PC-3 (cell line): ENCODE measurements at regions not wholly inside any gene's neighbourhood (a gene's known extent, or its start where the extent isn't known, plus 50 kb on each side); places are given as distances from the start of the nearest gene placed in this dataset.

Experiments used
- ATAC-seq: fragments of 200-7000 bp; cut with Tn5 transposase; 2 replicates; pipeline ENCODE4 v1.9.1; 2020; ENCODE audit warnings: mild to moderate bottlenecking, moderate library complexity
- BruUV-seq: library from RNA; stranded (reverse); fragments of 400-500 nt; replicated peaks from 2 replicates; lab custom pipeline; 2021; lab: Mats Ljungman, UMichigan
- CTCF ChIA-PET: fragments of 300-600 bp; sonication (Branson Sonifier 250); formaldehyde crosslinking; loops from one replicate; lab custom pipeline; 2022; ENCODE audit warnings: antibody characterized with exemption; lab: Charles Lee
- POLR2A ChIA-PET: fragments of 300-600 bp; sonication (Branson Sonifier 250); formaldehyde crosslinking; loops from one replicate; lab custom pipeline; 2022; ENCODE audit warnings: antibody characterized with exemption; ENCODE audit not compliant: unreplicated experiment; lab: Charles Lee
- DNase-seq: peaks from one replicate; pipeline ENCODE4 v3.0.0-alpha.2; 2015
- H2AFZ ChIP-seq: fragments of 300-600 bp; sonication (generic); 2 replicates; pipeline ENCODE4 v1.6.0; 2016; ENCODE audit warnings: antibody characterized with exemption, low read length
- H3F3A ChIP-seq: fragments of 300-600 bp; sonication (generic); one replicate; pipeline ENCODE4 v1.6.0; 2017; ENCODE audit warnings: antibody characterized with exemption, low read length, control low read depth, mild to moderate bottlenecking; ENCODE audit not compliant: unreplicated experiment
- H3K27ac ChIP-seq: fragments of 300-600 bp; sonication (generic); 2 replicates; pipeline ENCODE4 v1.5.1; 2016; ENCODE audit warnings: mild to moderate bottlenecking, low read length
- H3K27me3 ChIP-seq: fragments of 300-600 bp; sonication (generic); 2 replicates; pipeline ENCODE4 v1.6.1; 2016; ENCODE audit warnings: low read length, mixed read lengths
- H3K36me3 ChIP-seq: fragments of 300-600 bp; sonication (generic); 2 replicates; pipeline ENCODE4 v1.6.1; 2016; ENCODE audit warnings: low read depth, mixed run types, low read length, mixed read lengths
- H3K4me1 ChIP-seq: fragments of 300-600 bp; sonication (generic); 2 replicates; pipeline ENCODE4 v1.5.1; 2016; ENCODE audit warnings: low read length; ENCODE audit not compliant: insufficient read depth
- H3K4me2 ChIP-seq: fragments of 300-600 bp; sonication (generic); 2 replicates; pipeline ENCODE4 v1.6.0; 2016; ENCODE audit warnings: low read length
- H3K4me3 ChIP-seq: fragments of 300-600 bp; sonication (generic); 2 replicates; pipeline ENCODE4 v1.5.1; 2016; ENCODE audit warnings: mild to moderate bottlenecking, low read length, mixed read lengths
- H3K79me2 ChIP-seq: fragments of 300-600 bp; sonication (generic); 2 replicates; pipeline ENCODE4 v1.6.1; 2017; ENCODE audit warnings: low read length, mixed read lengths
- H3K9ac ChIP-seq: fragments of 300-600 bp; sonication (generic); 2 replicates; pipeline ENCODE4 v1.6.0; 2016; ENCODE audit warnings: mild to moderate bottlenecking, low read length
- H3K9me2 ChIP-seq: fragments of 300-600 bp; sonication (generic); replicated peaks from 2 replicates; pipeline ENCODE4 v1.6.1; 2016; ENCODE audit warnings: mixed run types, low read length, mixed read lengths
- H3K9me3 ChIP-seq: fragments of 300-600 bp; sonication (generic); 2 replicates; pipeline ENCODE4 v1.6.1; 2016; ENCODE audit warnings: low read length, mixed read lengths
- H4K20me1 ChIP-seq: fragments of 300-600 bp; sonication (generic); 2 replicates; pipeline ENCODE4 v1.6.1; 2016; ENCODE audit warnings: low read length, mixed read lengths
- CTCF ChIP-seq: fragments of 300-600 bp; sonication (generic); conservative IDR thresholded peaks from 2 replicates; pipeline ENCODE4 v1.5.1; 2017; ENCODE audit warnings: antibody characterized with exemption, low read depth, mild to moderate bottlenecking, low read length
- EZH2 ChIP-seq: fragments of 300-600 bp; sonication (generic); IDR thresholded peaks from one replicate; pipeline ENCODE4 v1.6.1; 2017; ENCODE audit warnings: antibody characterized with exemption, mild to moderate bottlenecking, low read length; ENCODE audit not compliant: unreplicated experiment
- EZH2phosphoT487 ChIP-seq: fragments of 300-600 bp; sonication (generic); IDR thresholded peaks from 2 replicates; pipeline ENCODE4 v1.6.1; 2018; ENCODE audit warnings: mild to moderate bottlenecking, antibody characterized with exemption, low read length, borderline replicate concordance
- intact Hi-C: fragments of 100-400 bp; cut with micrococcal nuclease; formaldehyde crosslinking; loops from 2 replicates; pipeline ENCODE4 v1.9.0; 2023

GRCh38 chr14:82411298-82411697, 877.6 kb upstream of the SEL1L start:
- no peaks in the 10 kb centered on the region for H3K27me3 ChIP-seq

GRCh38 chr14:82412545-82412944, 878.9 kb upstream of the SEL1L start:
- no TSS peak for BruUV-seq
- Histone ChIP-seq H3K9me3 (peaks cover 4% of the 10 kb centered on the region; the same call in 1 of the 2 replicates), H3K79me2 (no peaks in the 10 kb centered on the region), H2AFZ (no peak overlapping the region), H3K4me1 (no peaks in the 10 kb centered on the region), H3K4me3 (no peak overlapping the region), H3K36me3 (no peaks in the 10 kb centered on the region), H3K9ac (no peak overlapping the region), H3F3A (no peaks in the 10 kb centered on the region), H4K20me1 (no peaks in the 10 kb centered on the region), H3K4me2 (no peak overlapping the region), H3K27ac (no peak overlapping the region), H3K27me3 (no peaks in the 10 kb centered on the region), H3K9me2 (no peaks in the 10 kb centered on the region)
- no peak for DNase-seq
- ChIA-PET POLR2A (no interaction called here), CTCF (no interaction called here)
- TF ChIP-seq CTCF (no peak), EZH2 (no peak), EZH2phosphoT487 (no peak)
- intact Hi-C loops = no loop called here
- ATAC-seq = no peak

More at GRCh38 chr14:82411298-82411697, 877.6 kb upstream of the SEL1L start:
- Histone ChIP-seq H3K4me3 (no peak overlapping the region), H3K79me2 (no peaks in the 10 kb centered on the region), H2AFZ (no peak overlapping the region), H3K9me2 (no peaks in the 10 kb centered on the region), H4K20me1 (no peaks in the 10 kb centered on the region), H3F3A (no peaks in the 10 kb centered on the region), H3K27ac (no peak overlapping the region), H3K9ac (no peak overlapping the region), H3K9me3 (no peaks in the 10 kb centered on the region; the same call in 1 of the 2 replicates), H3K4me1 (no peaks in the 10 kb centered on the region), H3K4me2 (no peak overlapping the region), H3K36me3 (no peaks in the 10 kb centered on the region)
- TF ChIP-seq CTCF = no peak
- no peak for TF ChIP-seq EZH2phosphoT487
- no peak for TF ChIP-seq EZH2
- POLR2A ChIA-PET = no interaction called here
- CTCF ChIA-PET = no interaction called here
- no peak for DNase-seq
- intact Hi-C loops = no loop called here
- no TSS peak for BruUV-seq
- ATAC-seq = no peak

- Histone ChIP-seq H3K9me3 (peaks cover 16% of the 10 kb centered on the region), H3K27ac (no peak overlapping the region), H3K4me1 (no peaks in the 10 kb centered on the region), H4K20me1 (no peaks in the 10 kb centered on the region), H3K4me3 (no peak overlapping the region), H3K79me2 (no peaks in the 10 kb centered on the region), H3K4me2 (no peak overlapping the region), H3K36me3 (no peaks in the 10 kb centered on the region), H3K9me2 (no peaks in the 10 kb centered on the region), H3K9ac (no peak overlapping the region), H3K27me3 (no peaks in the 10 kb centered on the region), H2AFZ (no peak overlapping the region), H3F3A (no peaks in the 10 kb centered on the region)
- DNase-seq = no peak
- no TSS peak for BruUV-seq
- no peak for ATAC-seq
- intact Hi-C loops = no loop called here
- TF ChIP-seq EZH2 = no peak
- ChIA-PET CTCF (no interaction called here), POLR2A (no interaction called here)
These were observed 881.3 kb upstream of the SEL1L start for GRCh38 chr14:82414853-82415539.
